ENCODE measurements at regions not wholly inside any gene's neighbourhood (a gene's known extent, or its start where the extent isn't known, plus 50 kb on each side); places are given as distances from the start of the nearest gene placed in this dataset.

- DNase-seq (ENCODE audit: low read depth in 2 of 2) = no peak
- no peaks in the 10 kb centered on the region for H3K79me2 ChIP-seq (ENCODE audit: control insufficient read depth, insufficient read depth, low read length)
- H3K27ac ChIP-seq (ENCODE audit: insufficient read depth, low read length) = no peak overlapping the region
- H3K27me3 ChIP-seq (ENCODE audit: control insufficient read depth, insufficient read depth, low read length) = no peaks in the 10 kb centered on the region
- no peak overlapping the region for H3K4me2 ChIP-seq (ENCODE audit: extremely low read depth, insufficient read depth, low read length)
- H3K36me3 ChIP-seq (ENCODE audit: control insufficient read depth, insufficient read depth, low read length) = no peaks in the 10 kb centered on the region
- no peak for TF ChIP-seq CTCF (conservative IDR thresholded peaks at IDR 0.05 in 1 of 2, IDR thresholded peaks at IDR 0.05 in 1 of 2; ENCODE audit: low read depth in 1 of 2, low read length in 2 of 2)
- TF ChIP-seq EZH2 (IDR thresholded peaks at IDR 0.05; ENCODE audit: low read length, missing control alignments) = no peak
- H3K4me3 ChIP-seq (replicated peaks in 1 of 4; ENCODE audit: control extremely low read depth in 1 of 4, insufficient read depth in 1 of 4, low read depth in 3 of 4, low read length in 4 of 4) = no peak overlapping the region
- no peak overlapping the region for H2AFZ ChIP-seq (ENCODE audit: low read length)
- no peak overlapping the region for H3K9ac ChIP-seq (ENCODE audit: insufficient read depth, low read length)
- no peaks in the 10 kb centered on the region for H3K4me1 ChIP-seq (ENCODE audit: control insufficient read depth, extremely low read depth, insufficient read depth, low read length)
- no peaks in the 10 kb centered on the region for H4K20me1 ChIP-seq (ENCODE audit: control insufficient read depth, extremely low read depth, insufficient read depth, low read length)
- H3K9me3 ChIP-seq (ENCODE audit: control insufficient read depth, insufficient read depth, low read depth, low read length) = no peaks in the 10 kb centered on the region
Observed at GRCh38 chr11:70952191-70952590, 300.2 kb downstream of the SHANK2 start.

GRCh38 chr11:70953720-70954119 lies 298.7 kb downstream of the SHANK2 start:
- no peaks in the 10 kb centered on the region for H3K4me1 ChIP-seq (ENCODE audit: control insufficient read depth, extremely low read depth, insufficient read depth, low read length)
- no peaks in the 10 kb centered on the region for H4K20me1 ChIP-seq (ENCODE audit: control insufficient read depth, extremely low read depth, insufficient read depth, low read length)
- no peak overlapping the region for H3K4me3 ChIP-seq (replicated peaks in 1 of 4; ENCODE audit: control extremely low read depth in 1 of 4, insufficient read depth in 1 of 4, low read depth in 3 of 4, low read length in 4 of 4)
- H3K9me3 ChIP-seq (ENCODE audit: control insufficient read depth, insufficient read depth, low read depth, low read length) = no peaks in the 10 kb centered on the region
- no peaks in the 10 kb centered on the region for H3K36me3 ChIP-seq (ENCODE audit: control insufficient read depth, insufficient read depth, low read length)
- DNase-seq (ENCODE audit: low read depth in 2 of 2) = no peak
- H2AFZ ChIP-seq (ENCODE audit: low read length) = no peak overlapping the region
- H3K9ac ChIP-seq (ENCODE audit: insufficient read depth, low read length) = no peak overlapping the region
- no peaks in the 10 kb centered on the region for H3K27me3 ChIP-seq (ENCODE audit: control insufficient read depth, insufficient read depth, low read length)
- H3K27ac ChIP-seq (ENCODE audit: insufficient read depth, low read length) = no peak overlapping the region
- H3K4me2 ChIP-seq (ENCODE audit: extremely low read depth, insufficient read depth, low read length) = no peak overlapping the region
- TF ChIP-seq CTCF (conservative IDR thresholded peaks at IDR 0.05 in 1 of 2, IDR thresholded peaks at IDR 0.05 in 1 of 2; ENCODE audit: low read depth in 1 of 2, low read length in 2 of 2) = no peak
- TF ChIP-seq EZH2 (IDR thresholded peaks at IDR 0.05; ENCODE audit: low read length, missing control alignments) = no peak
- H3K79me2 ChIP-seq (ENCODE audit: control insufficient read depth, insufficient read depth, low read length) = no peaks in the 10 kb centered on the region

GRCh38 chr11:70954471-70954870 lies 297.9 kb downstream of the SHANK2 start:
- no peaks in the 10 kb centered on the region for H4K20me1 ChIP-seq (ENCODE audit: control insufficient read depth, extremely low read depth, insufficient read depth, low read length)
- no peak overlapping the region for H3K4me3 ChIP-seq (replicated peaks in 1 of 4; ENCODE audit: control extremely low read depth in 1 of 4, insufficient read depth in 1 of 4, low read depth in 3 of 4, low read length in 4 of 4)
- TF ChIP-seq EZH2 (IDR thresholded peaks at IDR 0.05; ENCODE audit: low read length, missing control alignments) (no peak), CTCF (conservative IDR thresholded peaks at IDR 0.05 in 1 of 2, IDR thresholded peaks at IDR 0.05 in 1 of 2; ENCODE audit: low read depth in 1 of 2, low read length in 2 of 2) (no peak)
- no peaks in the 10 kb centered on the region for H3K79me2 ChIP-seq (ENCODE audit: control insufficient read depth, insufficient read depth, low read length)
- no peaks in the 10 kb centered on the region for H3K27me3 ChIP-seq (ENCODE audit: control insufficient read depth, insufficient read depth, low read length)
- no peak overlapping the region for H3K4me2 ChIP-seq (ENCODE audit: extremely low read depth, insufficient read depth, low read length)
- DNase-seq (ENCODE audit: low read depth in 2 of 2) = no peak
- H3K9ac ChIP-seq (ENCODE audit: insufficient read depth, low read length) = no peak overlapping the region
- no peaks in the 10 kb centered on the region for H3K4me1 ChIP-seq (ENCODE audit: control insufficient read depth, extremely low read depth, insufficient read depth, low read length)
- no peaks in the 10 kb centered on the region for H3K36me3 ChIP-seq (ENCODE audit: control insufficient read depth, insufficient read depth, low read length)
- H2AFZ ChIP-seq (ENCODE audit: low read length) = no peak overlapping the region
- H3K9me3 ChIP-seq (ENCODE audit: control insufficient read depth, insufficient read depth, low read depth, low read length) = no peaks in the 10 kb centered on the region
- no peak overlapping the region for H3K27ac ChIP-seq (ENCODE audit: insufficient read depth, low read length)
